ENCODE measurements at regions not wholly inside any gene's neighbourhood (a gene's known extent, or its start where the extent isn't known, plus 50 kb on each side); places are given as distances from the start of the nearest gene placed in this dataset.

- TF ChIP-seq, protein P1, sequence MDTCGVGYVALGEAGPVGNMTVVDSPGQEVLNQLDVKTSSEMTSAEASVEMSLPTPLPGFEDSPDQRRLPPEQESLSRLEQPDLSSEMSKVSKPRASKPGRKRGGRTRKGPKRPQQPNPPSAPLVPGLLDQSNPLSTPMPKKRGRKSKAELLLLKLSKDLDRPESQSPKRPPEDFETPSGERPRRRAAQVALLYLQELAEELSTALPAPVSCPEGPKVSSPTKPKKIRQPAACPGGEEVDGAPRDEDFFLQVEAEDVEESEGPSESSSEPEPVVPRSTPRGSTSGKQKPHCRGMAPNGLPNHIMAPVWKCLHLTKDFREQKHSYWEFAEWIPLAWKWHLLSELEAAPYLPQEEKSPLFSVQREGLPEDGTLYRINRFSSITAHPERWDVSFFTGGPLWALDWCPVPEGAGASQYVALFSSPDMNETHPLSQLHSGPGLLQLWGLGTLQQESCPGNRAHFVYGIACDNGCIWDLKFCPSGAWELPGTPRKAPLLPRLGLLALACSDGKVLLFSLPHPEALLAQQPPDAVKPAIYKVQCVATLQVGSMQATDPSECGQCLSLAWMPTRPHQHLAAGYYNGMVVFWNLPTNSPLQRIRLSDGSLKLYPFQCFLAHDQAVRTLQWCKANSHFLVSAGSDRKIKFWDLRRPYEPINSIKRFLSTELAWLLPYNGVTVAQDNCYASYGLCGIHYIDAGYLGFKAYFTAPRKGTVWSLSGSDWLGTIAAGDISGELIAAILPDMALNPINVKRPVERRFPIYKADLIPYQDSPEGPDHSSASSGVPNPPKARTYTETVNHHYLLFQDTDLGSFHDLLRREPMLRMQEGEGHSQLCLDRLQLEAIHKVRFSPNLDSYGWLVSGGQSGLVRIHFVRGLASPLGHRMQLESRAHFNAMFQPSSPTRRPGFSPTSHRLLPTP (IDR thresholded peaks at IDR 0.05; ENCODE audit: borderline replicate concordance, extremely low read depth, insufficient read length), result no peak
- TF ChIP-seq, protein P2, sequence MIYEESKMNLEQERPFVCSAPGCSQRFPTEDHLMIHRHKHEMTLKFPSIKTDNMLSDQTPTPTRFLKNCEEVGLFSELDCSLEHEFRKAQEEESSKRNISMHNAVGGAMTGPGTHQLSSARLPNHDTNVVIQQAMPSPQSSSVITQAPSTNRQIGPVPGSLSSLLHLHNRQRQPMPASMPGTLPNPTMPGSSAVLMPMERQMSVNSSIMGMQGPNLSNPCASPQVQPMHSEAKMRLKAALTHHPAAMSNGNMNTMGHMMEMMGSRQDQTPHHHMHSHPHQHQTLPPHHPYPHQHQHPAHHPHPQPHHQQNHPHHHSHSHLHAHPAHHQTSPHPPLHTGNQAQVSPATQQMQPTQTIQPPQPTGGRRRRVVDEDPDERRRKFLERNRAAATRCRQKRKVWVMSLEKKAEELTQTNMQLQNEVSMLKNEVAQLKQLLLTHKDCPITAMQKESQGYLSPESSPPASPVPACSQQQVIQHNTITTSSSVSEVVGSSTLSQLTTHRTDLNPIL (CRISPR knock-in tag; IDR thresholded peaks at IDR 0.05), result no peak
- TF ChIP-seq HEY1 (CRISPR knock-in tag; IDR thresholded peaks at IDR 0.05; ENCODE audit: borderline replicate concordance), result no peak
- peak; percentile 92 for TF ChIP-seq FOSL1 (tag; conservative IDR thresholded peaks at IDR 0.05)
- no peak for TF ChIP-seq CBFB (CRISPR knock-in tag; IDR thresholded peaks at IDR 0.05)
- TF ChIP-seq, protein P3, sequence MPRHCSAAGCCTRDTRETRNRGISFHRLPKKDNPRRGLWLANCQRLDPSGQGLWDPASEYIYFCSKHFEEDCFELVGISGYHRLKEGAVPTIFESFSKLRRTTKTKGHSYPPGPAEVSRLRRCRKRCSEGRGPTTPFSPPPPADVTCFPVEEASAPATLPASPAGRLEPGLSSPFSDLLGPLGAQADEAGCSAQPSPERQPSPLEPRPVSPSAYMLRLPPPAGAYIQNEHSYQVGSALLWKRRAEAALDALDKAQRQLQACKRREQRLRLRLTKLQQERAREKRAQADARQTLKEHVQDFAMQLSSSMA (CRISPR knock-in tag; IDR thresholded peaks at IDR 0.05), result no peak
- TF ChIP-seq ZKSCAN1 (IDR thresholded peaks at IDR 0.05; ENCODE audit: low read depth, low read length), result no peak
- TF ChIP-seq NELFE (IDR thresholded peaks at IDR 0.05; ENCODE audit: insufficient read depth, insufficient read length), result no peak
- no peak for TF ChIP-seq SRSF7 (optimal IDR thresholded peaks at IDR 0.05; ENCODE audit: low read depth, low read length)
- peak; percentile 75 for TF ChIP-seq PKNOX1 (IDR thresholded peaks at IDR 0.05)
- no peak for TF ChIP-seq FOXJ3 (CRISPR knock-in tag; IDR thresholded peaks at IDR 0.05)
- no peak for TF ChIP-seq GATAD2B (IDR thresholded peaks at IDR 0.05; ENCODE audit: borderline replicate concordance)
- no peak for TF ChIP-seq SMARCC2 (IDR thresholded peaks at IDR 0.05; ENCODE audit: low read depth)
- TF ChIP-seq MYNN (IDR thresholded peaks at IDR 0.05), result no peak
- no peak for TF ChIP-seq MYNN (CRISPR knock-in tag; IDR thresholded peaks at IDR 0.05)
- TF ChIP-seq ZNF143 (CRISPR knock-in tag; IDR thresholded peaks at IDR 0.05), result no peak
- no peak for TF ChIP-seq L3MBTL2 (IDR thresholded peaks at IDR 0.05)
- TF ChIP-seq, protein P4, sequence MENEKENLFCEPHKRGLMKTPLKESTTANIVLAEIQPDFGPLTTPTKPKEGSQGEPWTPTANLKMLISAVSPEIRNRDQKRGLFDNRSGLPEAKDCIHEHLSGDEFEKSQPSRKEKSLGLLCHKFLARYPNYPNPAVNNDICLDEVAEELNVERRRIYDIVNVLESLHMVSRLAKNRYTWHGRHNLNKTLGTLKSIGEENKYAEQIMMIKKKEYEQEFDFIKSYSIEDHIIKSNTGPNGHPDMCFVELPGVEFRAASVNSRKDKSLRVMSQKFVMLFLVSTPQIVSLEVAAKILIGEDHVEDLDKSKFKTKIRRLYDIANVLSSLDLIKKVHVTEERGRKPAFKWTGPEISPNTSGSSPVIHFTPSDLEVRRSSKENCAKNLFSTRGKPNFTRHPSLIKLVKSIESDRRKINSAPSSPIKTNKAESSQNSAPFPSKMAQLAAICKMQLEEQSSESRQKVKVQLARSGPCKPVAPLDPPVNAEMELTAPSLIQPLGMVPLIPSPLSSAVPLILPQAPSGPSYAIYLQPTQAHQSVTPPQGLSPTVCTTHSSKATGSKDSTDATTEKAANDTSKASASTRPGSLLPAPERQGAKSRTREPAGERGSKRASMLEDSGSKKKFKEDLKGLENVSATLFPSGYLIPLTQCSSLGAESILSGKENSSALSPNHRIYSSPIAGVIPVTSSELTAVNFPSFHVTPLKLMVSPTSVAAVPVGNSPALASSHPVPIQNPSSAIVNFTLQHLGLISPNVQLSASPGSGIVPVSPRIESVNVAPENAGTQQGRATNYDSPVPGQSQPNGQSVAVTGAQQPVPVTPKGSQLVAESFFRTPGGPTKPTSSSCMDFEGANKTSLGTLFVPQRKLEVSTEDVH (IDR thresholded peaks at IDR 0.05; ENCODE audit: low read depth, partially characterized antibody), result no peak
- TF ChIP-seq GABPA (tag; conservative IDR thresholded peaks at IDR 0.05; ENCODE audit: low read depth), result no peak
- no peak for TF ChIP-seq SLC30A9 (CRISPR knock-in tag; IDR thresholded peaks at IDR 0.05)
- no peak for TF ChIP-seq XRCC5 (IDR thresholded peaks at IDR 0.05; ENCODE audit: low read depth, low read length)
- no peak for TF ChIP-seq ZC3H11A (IDR thresholded peaks at IDR 0.05; ENCODE audit: low read depth, low read length)
- TF ChIP-seq NEUROD1 (IDR thresholded peaks at IDR 0.05; ENCODE audit: borderline replicate concordance, low read depth, low read length, partially characterized antibody), result no peak
Measured at GRCh38 chr13:40116008-40116407, 460.5 kb downstream of the COG6 start (continued).
